GM23338 (cell line): ENCODE measurements at regions not wholly inside any gene's neighbourhood (a gene's known extent, or its start where the extent isn't known, plus 50 kb on each side); places are given as distances from the start of the nearest gene placed in this dataset.

Source experiments
- ATAC-seq: fragments of 200-7000 bp; cut with Tn5 transposase; 3 replicates; pipeline ENCODE4 v1.9.1; 2020
- DNase-seq: peaks from one replicate; pipeline ENCODE4 v3.0.0-alpha.2; 2015; ENCODE audit warnings: low spot score
- H2AFZ ChIP-seq: fragments of 200-600 bp; sonication (generic); 2 replicates; pipeline ENCODE4 v1.8.0; 2016; ENCODE audit warnings: antibody characterized with exemption, mild to moderate bottlenecking, moderate library complexity
- H3F3A ChIP-seq: fragments of 200-600 bp; sonication (generic); replicated peaks from 2 replicates; pipeline ENCODE4 v1.8.0; 2017; ENCODE audit warnings: antibody characterized with exemption, mixed run types, low read depth
- H3K27ac ChIP-seq: fragments of 200-600 bp; sonication (generic); 2 replicates; pipeline ENCODE4 v1.6.1; 2016; ENCODE audit warnings: low read depth
- H3K27me3 ChIP-seq: fragments of 200-600 bp; sonication (generic); 2 replicates; pipeline ENCODE4 v1.8.0; 2016; ENCODE audit warnings: mild to moderate bottlenecking, mixed run types, moderate library complexity; ENCODE audit not compliant: insufficient read depth
- H3K36me3 ChIP-seq: fragments of 200-600 bp; sonication (generic); 2 replicates; pipeline ENCODE4 v1.8.0; 2016; ENCODE audit warnings: mild to moderate bottlenecking; ENCODE audit not compliant: insufficient read depth
- H3K4me1 ChIP-seq: fragments of 200-600 bp; sonication (generic); 2 replicates; pipeline ENCODE4 v1.8.0; 2016; ENCODE audit warnings: mild to moderate bottlenecking, moderate library complexity; ENCODE audit not compliant: insufficient read depth
- H3K4me2 ChIP-seq: fragments of 200-600 bp; sonication (generic); 2 replicates; pipeline ENCODE4 v1.7.1; 2017; ENCODE audit warnings: mixed run types
- H3K4me3 ChIP-seq: fragments of 200-600 bp; sonication (generic); 2 replicates; pipeline ENCODE4 v1.6.1; 2016; ENCODE audit warnings: mixed run types
- H3K79me2 ChIP-seq: fragments of 200-600 bp; sonication (generic); replicated peaks from 2 replicates; pipeline ENCODE4 v1.8.0; 2017; ENCODE audit warnings: mild to moderate bottlenecking; ENCODE audit not compliant: insufficient read depth
- H3K9me2 ChIP-seq: fragments of 200-600 bp; sonication (generic); 2 replicates; pipeline ENCODE4 v1.8.0; 2017; ENCODE audit not compliant: insufficient read depth
- H4K20me1 ChIP-seq: fragments of 200-600 bp; sonication (generic); replicated peaks from 2 replicates; pipeline ENCODE4 v1.8.0; 2017; ENCODE audit warnings: mild to moderate bottlenecking; ENCODE audit not compliant: insufficient read depth
- H3K27ac Mint-ChIP-seq: 2 replicates; pipeline ENCODE4 v1.8.0; 2020; ENCODE audit warnings: inconsistent platforms, mild to moderate bottlenecking, moderate library complexity, mixed read lengths
- H3K27me3 Mint-ChIP-seq: 3 replicates; pipeline ENCODE4 v1.8.0; 2022; ENCODE audit warnings: low read depth, mild to moderate bottlenecking, moderate library complexity, mixed read lengths, inconsistent platforms; ENCODE audit not compliant: insufficient read depth, poor library complexity
- H3K36me3 Mint-ChIP-seq: 3 replicates; pipeline ENCODE4 v1.8.0; 2021; ENCODE audit warnings: low read depth, mild to moderate bottlenecking, inconsistent platforms, moderate library complexity, mixed read lengths
- H3K4me1 Mint-ChIP-seq: 3 replicates; pipeline ENCODE4 v1.8.0; 2020; ENCODE audit warnings: mild to moderate bottlenecking, inconsistent platforms, mixed read lengths
- H3K4me3 Mint-ChIP-seq: 3 replicates; pipeline ENCODE4 v1.8.0; 2021; ENCODE audit warnings: moderate library complexity, mild to moderate bottlenecking, inconsistent platforms, mixed read lengths
- H3K9me3 Mint-ChIP-seq: 3 replicates; pipeline ENCODE4 v1.8.0; 2020; ENCODE audit warnings: moderate library complexity, mild to moderate bottlenecking, inconsistent platforms, mixed read lengths
- CTCF ChIP-seq, 2 experiments: fragments of 200-600 bp in 1 of 2; sonication (generic) in 1 of 2; conservative IDR thresholded peaks; 2 replicates each; pipeline versions ENCODE4 v1.5.1 to v1.6.1; 2016 to 2017; ENCODE audit warnings: antibody characterized with exemption in 2 of 2, low read depth in 2 of 2, mild to moderate bottlenecking in 2 of 2, moderate library complexity in 1 of 2
- EZH2 ChIP-seq: fragments of 200-600 bp; sonication (generic); IDR thresholded peaks from one replicate; pipeline ENCODE4 v1.8.0; 2017; ENCODE audit warnings: antibody characterized with exemption, mild to moderate bottlenecking, low read depth; ENCODE audit not compliant: unreplicated experiment
- EZH2phosphoT487 ChIP-seq: fragments of 200-600 bp; sonication (generic); IDR thresholded peaks from one replicate; pipeline ENCODE4 v1.8.1; 2018; ENCODE audit warnings: antibody characterized with exemption; ENCODE audit not compliant: unreplicated experiment
- POLR2AphosphoS5 ChIP-seq: IDR thresholded peaks from 2 replicates; pipeline ENCODE4 v1.6.1; 2016; ENCODE audit warnings: antibody characterized with exemption, low read depth
- ZNF114 ChIP-seq: fragments of 250-450 bp; sonication (Bioruptor Pico); IDR thresholded peaks from 2 replicates; pipeline ENCODE4 v1.5.0; 2020; ENCODE audit warnings: mild to moderate bottlenecking, moderate library complexity
- ZNF331 ChIP-seq: fragments of 250-450 bp; sonication (Bioruptor Pico); IDR thresholded peaks from 2 replicates; pipeline ENCODE4 v1.5.0; 2020; ENCODE audit warnings: low read depth, mild to moderate bottlenecking, moderate library complexity
- ZNF462 ChIP-seq: fragments of 250-450 bp; sonication (Bioruptor Pico); IDR thresholded peaks from 2 replicates; pipeline ENCODE4 v1.5.0; 2020; ENCODE audit warnings: mild to moderate bottlenecking, moderate library complexity

- TF ChIP-seq ZNF114 (CRISPR knock-in tag) (no peak), ZNF331 (CRISPR knock-in tag) (no peak), CTCF (conservative IDR thresholded peaks at IDR 0.05; ENCODE audit: low read depth in 2 of 2) (no peak), EZH2 (no peak), EZH2phosphoT487 (no peak), ZNF462 (CRISPR knock-in tag) (no peak), POLR2AphosphoS5 (no peak)
- Histone ChIP-seq H3F3A (no peaks in the 10 kb centered on the region), H3K27ac (no peak overlapping the region), H3K79me2 (no peaks in the 10 kb centered on the region), H3K4me2 (no peak overlapping the region), H4K20me1 (no peaks in the 10 kb centered on the region), H3K27me3 (no peaks in the 10 kb centered on the region), H3K9me2 (no peaks in the 10 kb centered on the region), H3K4me3 (no peak overlapping the region), H2AFZ (no peak overlapping the region), H3K4me1 (no peaks in the 10 kb centered on the region), H3K36me3 (no peaks in the 10 kb centered on the region)
- DNase-seq = no peak
- no peaks in the 10 kb centered on the region for H3K27me3 Mint-ChIP-seq
- no peak overlapping the region for H3K4me3 Mint-ChIP-seq
- no peaks in the 10 kb centered on the region for H3K36me3 Mint-ChIP-seq
- no peak for ATAC-seq
- no peak overlapping the region for H3K27ac Mint-ChIP-seq
- H3K4me1 Mint-ChIP-seq = peaks cover 4% of the 10 kb centered on the region; the same call in 2 of the 3 replicates
- no peaks in the 10 kb centered on the region for H3K9me3 Mint-ChIP-seq
Observed at GRCh38 chr2:76639171-76639680, 883.0 kb downstream of the LRRTM4 start.
